ENCODE measurements at regions not wholly inside any gene's neighbourhood (a gene's known extent, or its start where the extent isn't known, plus 50 kb on each side); places are given as distances from the start of the nearest gene placed in this dataset.
"Not testable (repeated sequence)": the region's sequence is repeated elsewhere in the genome, so short reads cannot be mapped to it uniquely, and the experiment has no call there.

- H3K4me1 Mint-ChIP-seq = no peaks in the 10 kb centered on the region
- no peaks in the 10 kb centered on the region for H3K36me3 Mint-ChIP-seq
- H3K9me3 Mint-ChIP-seq = peaks cover 3 to 6% of the 10 kb centered on the region in 2 donors
- DNase-seq (no peak), ATAC-seq (replicated peaks) (no peak)
- H3K27me3 Mint-ChIP-seq = peaks cover 0 to 14% of the 10 kb centered on the region in 2 donors
- no peak overlapping the region for H3K27ac Mint-ChIP-seq
- no peak overlapping the region for H3K4me3 Mint-ChIP-seq
Observed at GRCh38 chr16:26578748-26579147, 488.0 kb upstream of the C16orf82 start.

GRCh38 chr16:26583803-26584202 lies 482.9 kb upstream of the C16orf82 start:
- ATAC-seq (replicated peaks) = no peak
- DNase-seq = no peak
- Mint-ChIP-seq H3K36me3 (peaks cover 3 to 4% of the 10 kb centered on the region in 2 donors), H3K4me1 (no peaks in the 10 kb centered on the region), H3K4me3 (no peak overlapping the region), H3K9me3 (peaks cover 8 to 10% of the 10 kb centered on the region in 2 donors), H3K27ac (no peak overlapping the region), H3K27me3 (peaks cover 12 to 21% of the 10 kb centered on the region in 2 donors)

GRCh38 chr16:26593700-26594099 lies 473.0 kb upstream of the C16orf82 start:
- H3K4me1 Mint-ChIP-seq = peaks cover 2 to 6% of the 10 kb centered on the region in 2 donors
- H3K9me3 Mint-ChIP-seq = no peaks in the 10 kb centered on the region
- H3K4me3 Mint-ChIP-seq = no peak overlapping the region
- DNase-seq = no peak
- H3K27me3 Mint-ChIP-seq = peaks cover 0 to 15% of the 10 kb centered on the region in 2 donors
- ATAC-seq (replicated peaks) = no peak
- H3K36me3 Mint-ChIP-seq = no peaks in the 10 kb centered on the region
- no peak overlapping the region for H3K27ac Mint-ChIP-seq

- H3K4me3 Mint-ChIP-seq = no peak overlapping the region
- no peaks in the 10 kb centered on the region for H3K9me3 Mint-ChIP-seq
- H3K27me3 Mint-ChIP-seq = peaks cover 8 to 23% of the 10 kb centered on the region in 2 donors
- ATAC-seq (replicated peaks) = no peak
- peaks cover 2 to 6% of the 10 kb centered on the region in 2 donors for H3K4me1 Mint-ChIP-seq
- DNase-seq = no peak
- H3K27ac Mint-ChIP-seq = no peak overlapping the region
- no peaks in the 10 kb centered on the region for H3K36me3 Mint-ChIP-seq
Observed at GRCh38 chr16:26594666-26595065, 472.1 kb upstream of the C16orf82 start.

GRCh38 chr16:26595199-26595598 lies 471.5 kb upstream of the C16orf82 start:
- Mint-ChIP-seq H3K4me3 (no peak overlapping the region), H3K9me3 (no peaks in the 10 kb centered on the region), H3K36me3 (no peaks in the 10 kb centered on the region), H3K27ac (no peak overlapping the region), H3K27me3 (peaks cover 12 to 25% of the 10 kb centered on the region in 2 donors), H3K4me1 (peaks cover 2 to 6% of the 10 kb centered on the region in 2 donors)
- no peak for ATAC-seq (replicated peaks)
- no peak for DNase-seq

DNA sequence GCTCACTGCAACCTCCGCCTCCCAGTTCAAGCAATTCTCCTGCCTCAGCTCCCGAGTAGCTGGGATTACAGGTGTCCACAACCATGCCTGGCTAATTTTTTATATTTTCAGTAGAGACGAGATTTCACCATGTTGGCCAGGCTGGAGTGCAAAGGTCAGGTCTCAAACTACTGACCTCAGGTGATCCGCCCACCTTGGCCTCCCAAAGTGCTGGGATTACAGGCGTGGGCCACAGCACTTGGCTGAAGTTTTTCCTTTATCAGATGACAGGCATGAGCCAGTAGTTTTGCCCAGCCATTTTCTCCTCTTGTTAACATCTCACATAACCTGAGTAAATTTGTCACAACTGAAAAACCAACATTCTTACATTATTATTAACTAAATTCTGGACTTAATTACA lies 470.7 kb upstream of the C16orf82 start:
- not testable (repeated sequence) for H3K27ac Mint-ChIP-seq; H3K4me3 Mint-ChIP-seq; H3K9me3 Mint-ChIP-seq; H3K4me1 Mint-ChIP-seq; H3K36me3 Mint-ChIP-seq; ATAC-seq (replicated peaks); DNase-seq
- H3K27me3 Mint-ChIP-seq = peaks cover 12 to 19% of the 10 kb centered on the region in 2 donors

- peak; percentile 15 for DNase-seq
- Mint-ChIP-seq H3K27ac (peak overlapping the region; percentile 48), H3K36me3 (no peaks in the 10 kb centered on the region), H3K9me3 (no peaks in the 10 kb centered on the region), H3K27me3 (peaks cover 14 to 21% of the 10 kb centered on the region in 2 donors), H3K4me1 (peaks cover 2 to 6% of the 10 kb centered on the region in 2 donors), H3K4me3 (no peak overlapping the region)
- peak; percentile 71 to 91 for ATAC-seq (replicated peaks)
Observed at GRCh38 chr16:26598061-26598460, 468.7 kb upstream of the C16orf82 start.

DNA sequence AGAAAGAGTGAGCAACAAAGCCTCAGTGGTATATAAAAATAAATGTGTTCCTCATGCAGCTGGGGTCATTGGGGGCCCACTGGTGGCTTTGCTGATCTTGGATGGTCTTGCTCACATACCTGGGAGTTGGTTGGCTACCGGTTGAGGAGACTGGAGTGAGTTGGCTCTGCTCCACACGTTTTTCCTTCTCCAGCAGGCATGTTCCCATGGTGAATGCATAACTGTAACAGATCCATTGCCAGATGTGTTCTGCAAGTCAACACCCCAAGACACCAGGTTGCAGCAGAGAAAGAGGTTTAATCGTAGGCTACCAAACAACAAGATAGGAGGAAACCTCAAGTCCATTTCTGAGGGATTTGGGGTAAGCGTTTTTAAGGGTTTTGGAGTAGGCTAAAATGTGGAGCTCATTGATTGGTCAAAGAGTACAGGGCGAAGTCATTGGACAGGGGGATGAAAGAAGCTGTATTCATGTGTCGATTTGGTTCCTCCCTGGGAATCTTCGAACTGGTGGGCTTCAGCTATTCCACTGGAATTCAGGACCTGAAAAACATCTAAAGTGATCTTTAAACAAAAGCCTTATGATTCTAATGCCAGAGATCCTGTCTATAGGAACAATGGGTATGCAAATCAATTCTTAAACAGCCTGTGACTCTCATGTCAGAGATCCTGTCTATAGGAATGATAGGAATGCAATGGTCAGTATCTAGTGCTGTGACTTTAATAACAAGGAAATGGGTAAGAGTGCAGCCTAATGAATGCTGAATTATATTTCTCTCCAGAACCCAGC lies 467.5 kb upstream of the C16orf82 start:
- H3K27ac Mint-ChIP-seq = no peak overlapping the region
- ATAC-seq (replicated peaks) (no peak), DNase-seq (no peak)
- H3K4me1 Mint-ChIP-seq = peaks cover 2 to 6% of the 10 kb centered on the region in 2 donors
- H3K9me3 Mint-ChIP-seq = no peaks in the 10 kb centered on the region
- H3K27me3 Mint-ChIP-seq = peaks cover 18 to 28% of the 10 kb centered on the region in 2 donors
- no peaks in the 10 kb centered on the region for H3K36me3 Mint-ChIP-seq
- H3K4me3 Mint-ChIP-seq = no peak overlapping the region

DNA sequence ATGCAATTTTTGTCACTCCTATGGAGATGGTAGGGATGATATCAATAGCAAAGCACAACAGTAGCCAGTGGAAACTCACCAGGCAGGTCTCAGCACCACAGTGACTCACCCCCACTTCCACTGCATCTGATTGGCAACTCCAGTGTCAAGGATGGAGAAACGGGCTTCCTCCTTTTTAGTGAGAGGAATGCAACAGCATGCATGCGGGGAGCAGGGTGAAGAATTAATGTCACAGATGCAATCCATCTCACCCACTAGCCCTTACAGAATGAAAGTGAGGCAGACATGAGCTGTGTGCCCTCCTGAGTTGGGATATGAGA lies 467.0 kb upstream of the C16orf82 start:
- peaks cover 0 to 1% of the 10 kb centered on the region in 2 donors for H3K9me3 Mint-ChIP-seq
- ATAC-seq (replicated peaks) (no peak), DNase-seq (no peak)
- no peaks in the 10 kb centered on the region for H3K36me3 Mint-ChIP-seq
- peaks cover 22 to 34% of the 10 kb centered on the region in 2 donors for H3K27me3 Mint-ChIP-seq
- H3K4me1 Mint-ChIP-seq = peaks cover 2 to 6% of the 10 kb centered on the region in 2 donors
- no peak overlapping the region for H3K4me3 Mint-ChIP-seq
- H3K27ac Mint-ChIP-seq = no peak overlapping the region

GRCh38 chr16:26601335-26601734 lies 465.4 kb upstream of the C16orf82 start:
- Mint-ChIP-seq H3K4me3 (no peak overlapping the region), H3K9me3 (peaks cover 0 to 1% of the 10 kb centered on the region in 2 donors), H3K4me1 (peaks cover 2 to 6% of the 10 kb centered on the region in 2 donors), H3K36me3 (no peaks in the 10 kb centered on the region), H3K27me3 (peaks cover 24 to 36% of the 10 kb centered on the region in 2 donors), H3K27ac (no peak overlapping the region)
- ATAC-seq (replicated peaks) (no peak), DNase-seq (no peak)

DNA sequence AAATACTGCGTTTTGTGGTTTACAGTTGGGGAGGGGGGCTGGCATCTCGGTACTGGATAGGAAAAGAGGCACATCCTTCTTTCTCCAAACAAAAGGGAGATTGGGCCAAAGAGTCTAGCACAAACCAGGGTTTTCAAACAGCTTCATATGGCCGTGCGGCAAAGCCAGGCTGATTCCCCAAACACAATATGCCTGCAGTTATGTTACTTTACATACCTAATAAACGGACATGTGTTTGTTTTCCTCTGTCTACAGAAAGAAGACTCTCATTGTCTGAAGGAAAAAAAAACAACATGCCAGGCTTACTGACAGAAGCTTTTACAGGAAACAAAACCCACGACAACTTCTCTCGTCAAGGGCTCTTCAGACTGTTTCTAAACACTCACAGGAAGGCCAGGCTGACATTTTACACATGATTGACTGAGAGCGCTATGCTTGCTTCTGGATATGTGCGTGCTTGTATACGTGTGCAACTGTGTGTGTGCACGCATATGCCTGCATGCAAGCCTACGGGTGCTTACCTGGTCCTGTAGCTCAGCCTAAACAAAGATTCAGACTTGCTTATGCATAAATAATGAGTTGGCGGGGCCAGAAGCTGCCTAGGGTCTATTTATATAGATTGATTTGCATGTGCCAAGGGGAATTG lies 461.0 kb upstream of the C16orf82 start:
- no peaks in the 10 kb centered on the region for H3K4me1 Mint-ChIP-seq
- H3K27ac Mint-ChIP-seq = no peak overlapping the region
- H3K4me3 Mint-ChIP-seq = no peak overlapping the region
- peaks cover 0 to 1% of the 10 kb centered on the region in 2 donors for H3K9me3 Mint-ChIP-seq
- peaks cover 11 to 23% of the 10 kb centered on the region in 2 donors for H3K27me3 Mint-ChIP-seq
- H3K36me3 Mint-ChIP-seq = no peaks in the 10 kb centered on the region
- ATAC-seq (replicated peaks) (no peak), DNase-seq (no peak)

DNA sequence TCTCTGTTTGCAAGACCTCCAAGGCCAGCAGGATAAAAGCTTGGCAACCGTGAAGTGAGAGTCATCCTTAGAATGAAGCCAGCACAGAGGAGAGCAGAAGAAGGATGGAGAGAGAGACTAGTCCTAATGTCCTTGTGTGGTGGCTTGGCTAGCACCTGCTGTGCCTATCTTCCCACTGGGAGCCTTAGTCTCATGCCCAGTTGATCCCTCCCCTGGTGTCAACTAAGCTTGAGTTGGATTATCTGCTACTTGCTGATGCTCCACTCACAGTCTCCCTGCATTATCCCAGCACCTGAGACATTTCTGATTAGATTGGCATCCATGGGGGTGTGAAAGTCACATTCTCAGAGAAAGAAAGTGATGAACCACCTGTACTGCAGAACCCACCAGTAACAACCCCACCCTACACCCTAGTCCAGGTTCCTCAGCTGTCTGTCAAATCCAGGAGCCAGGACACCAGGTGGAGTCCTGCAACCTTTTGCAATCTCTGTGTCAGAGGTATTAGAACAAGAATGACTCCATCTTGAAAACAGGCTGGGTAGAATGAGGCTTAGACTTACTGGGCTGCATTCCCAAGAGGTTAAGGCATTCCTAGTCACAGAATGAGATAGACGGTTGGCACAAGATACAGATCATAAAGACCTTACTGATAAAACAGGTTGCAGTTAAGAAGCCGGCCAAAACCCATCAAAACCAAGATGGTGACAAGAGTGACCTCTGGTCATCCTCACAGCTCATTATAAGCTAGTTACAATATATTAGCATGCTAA lies 460.2 kb upstream of the C16orf82 start:
- H3K36me3 Mint-ChIP-seq = no peaks in the 10 kb centered on the region
- DNase-seq (no peak), ATAC-seq (replicated peaks) (no peak)
- H3K27me3 Mint-ChIP-seq = peaks cover 11 to 22% of the 10 kb centered on the region in 2 donors
- H3K27ac Mint-ChIP-seq = no peak overlapping the region
- H3K4me1 Mint-ChIP-seq = no peaks in the 10 kb centered on the region
- H3K4me3 Mint-ChIP-seq = no peak overlapping the region
- peaks cover 0 to 1% of the 10 kb centered on the region in 2 donors for H3K9me3 Mint-ChIP-seq

GRCh38 chr16:26614237-26614841 lies 452.4 kb upstream of the C16orf82 start:
- no peak overlapping the region for H3K4me3 Mint-ChIP-seq
- peaks cover 4 to 7% of the 10 kb centered on the region in 2 donors for H3K27me3 Mint-ChIP-seq
- H3K27ac Mint-ChIP-seq = no peak overlapping the region
- H3K9me3 Mint-ChIP-seq = peaks cover 8 to 10% of the 10 kb centered on the region in 2 donors
- H3K4me1 Mint-ChIP-seq = no peaks in the 10 kb centered on the region
- H3K36me3 Mint-ChIP-seq = no peaks in the 10 kb centered on the region
- ATAC-seq (replicated peaks) (no peak), DNase-seq (no peak)

DNA sequence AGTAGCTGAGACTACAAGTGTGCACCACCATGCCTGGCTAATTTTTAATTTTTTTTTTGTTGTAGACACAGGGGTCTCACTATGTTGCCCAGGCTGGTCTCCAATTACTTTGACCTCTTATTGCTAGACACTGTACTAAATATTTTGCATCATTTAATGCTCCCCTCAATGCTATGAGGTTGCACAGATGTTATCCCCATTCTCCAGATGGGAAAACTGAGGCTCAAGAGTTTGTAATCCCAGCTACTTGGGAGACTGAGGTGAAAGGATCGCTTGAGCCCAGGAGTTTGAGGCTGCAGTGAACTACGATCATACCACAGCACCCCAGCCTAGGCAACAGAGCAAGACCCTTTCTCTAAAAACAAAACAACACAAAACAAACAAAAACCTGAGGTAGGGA lies 443.3 kb upstream of the C16orf82 start:
- H3K4me1 Mint-ChIP-seq = no peaks in the 10 kb centered on the region
- no peak overlapping the region for H3K27ac Mint-ChIP-seq
- H3K27me3 Mint-ChIP-seq = peaks cover 19 to 20% of the 10 kb centered on the region in 2 donors
- DNase-seq = no peak
- no peaks in the 10 kb centered on the region for H3K36me3 Mint-ChIP-seq
- peaks cover 8 to 14% of the 10 kb centered on the region in 2 donors for H3K9me3 Mint-ChIP-seq
- no peak for ATAC-seq (replicated peaks)
- H3K4me3 Mint-ChIP-seq = no peak overlapping the region

All from stimulated activated naive B cell treated with anti-CD40 and anti-IgM and Interleukin-4, amounts not matched to agents 10 μg/mL and 1 μg/mL and 100 μg/mL, for 72 hours (primary cell).